HepG2 (cell line): ENCODE measurements at regions not wholly inside any gene's neighbourhood (a gene's known extent, or its start where the extent isn't known, plus 50 kb on each side); places are given as distances from the start of the nearest gene placed in this dataset.

Source experiments
- ATAC-seq: fragments of 200-7000 bp; cut with Tn5 transposase; 3 replicates; pipeline ENCODE4 v1.9.1; 2020; ENCODE audit warnings: mild to moderate bottlenecking, moderate library complexity
- BruUV-seq: library from RNA; stranded (reverse); fragments of 400-500 nt; replicated peaks from 2 replicates; lab custom pipeline; 2021; lab: Mats Ljungman, UMichigan
- CTCF ChIA-PET: fragments of 300-600 bp; formaldehyde crosslinking; extraction: SDS; loops from one replicate; lab custom pipeline; 2021; ENCODE audit warnings: low total read pairs, inconsistent platforms, low intra/inter-chr PET ratio; lab: Yijun Ruan, JAX
- POLR2A ChIA-PET: fragments of 350-600 bp; sonication (Branson Sonifier 250); formaldehyde crosslinking; loops from one replicate; lab custom pipeline; 2020; ENCODE audit warnings: antibody characterized with exemption, inconsistent platforms; lab: Yijun Ruan, JAX
- DNase-seq: peaks from one replicate; pipeline ENCODE4 v3.0.0-alpha.2; 2015; ENCODE audit warnings: low spot score
- FAIRE-seq: peaks from 3 replicates; lab custom pipeline; 2011; peaks lifted over from hg19 to GRCh38; lab: Jason Lieb, UNC
- H2AFZ ChIP-seq: one replicate; pipeline ENCODE4 v1.6.1; 2011; ENCODE audit warnings: low read length, inconsistent platforms
- H3K27ac ChIP-seq: fragments of 300-600 bp; 3 replicates; pipeline ENCODE4 v1.8.0; 2011; ENCODE audit warnings: mixed run types, mild to moderate bottlenecking, mixed read lengths, low read length, inconsistent platforms; ENCODE audit not compliant: insufficient read depth; ENCODE audit errors: extremely low read length
- H3K27me3 ChIP-seq, 2 experiments: fragments of 200-600 bp in 1 of 2; 2 replicates in 1 of 2; 3 replicates in 1 of 2; pipeline versions ENCODE4 v1.6.0 to v1.8.0; 2011; ENCODE audit warnings: low read length in 2 of 2, mild to moderate bottlenecking in 2 of 2, moderate library complexity in 2 of 2, inconsistent platforms in 1 of 2; ENCODE audit not compliant: insufficient read depth in 2 of 2, control insufficient read depth in 1 of 2
- H3K36me3 ChIP-seq, 2 experiments: fragments of 200-600 bp in 1 of 2; replicated peaks in 1 of 2; 2 replicates in 1 of 2; 3 replicates in 1 of 2; pipeline versions ENCODE4 v1.5.1 to v1.8.0; 2011; ENCODE audit warnings: low read length in 2 of 2, inconsistent platforms in 1 of 2; ENCODE audit not compliant: insufficient read depth in 2 of 2, control insufficient read depth in 1 of 2
- H3K4me1 ChIP-seq: 2 replicates; pipeline ENCODE4 v1.5.1; 2012; ENCODE audit warnings: low read length, inconsistent platforms; ENCODE audit not compliant: insufficient read depth
- H3K4me2 ChIP-seq: 2 replicates; pipeline ENCODE4 v1.6.0; 2011; ENCODE audit warnings: low read depth, low read length, inconsistent platforms
- H3K4me3 ChIP-seq, 3 experiments: fragments of 200-600 bp in 1 of 3; sonication (generic), shearing (Covaris generic) in 1 of 3; replicated peaks in 1 of 3; 2 replicates each; pipeline ENCODE4 v1.5.1; 2011 to 2016; ENCODE audit warnings: low read length in 3 of 3, inconsistent platforms in 2 of 3, low read depth in 2 of 3, mild to moderate bottlenecking in 2 of 3, control low read depth in 1 of 3, mixed read lengths in 1 of 3; ENCODE audit not compliant: insufficient read depth in 1 of 3
- H3K79me2 ChIP-seq: one replicate; pipeline ENCODE4 v1.6.1; 2011; ENCODE audit warnings: low read length, inconsistent platforms; ENCODE audit not compliant: insufficient read depth
- H3K9ac ChIP-seq: 2 replicates; pipeline ENCODE4 v1.6.0; 2011; ENCODE audit warnings: mild to moderate bottlenecking, low read depth, low read length, inconsistent platforms; ENCODE audit not compliant: insufficient read depth
- H3K9me3 ChIP-seq: 2 replicates; pipeline ENCODE4 v1.5.1; 2012; ENCODE audit warnings: mild to moderate bottlenecking, low read length
- H4K20me1 ChIP-seq: 2 replicates; pipeline ENCODE4 v1.6.0; 2011; ENCODE audit warnings: inconsistent platforms, mild to moderate bottlenecking, low read length, moderate library complexity; ENCODE audit not compliant: insufficient read depth
- FOXK2 ChIP-seq: fragments of 450-650 bp; IDR thresholded peaks from 2 replicates; pipeline ENCODE4 v1.6.1; 2016
- KDM5A ChIP-seq: fragments of 200-600 bp; sonication (generic); IDR thresholded peaks from 2 replicates; pipeline ENCODE4 v1.7.0; 2018; ENCODE audit warnings: antibody characterized with exemption, mild to moderate bottlenecking, low read length, borderline replicate concordance
- U2AF2 ChIP-seq: fragments of 200-400 bp; formaldehyde crosslinking; IDR thresholded peaks from 2 replicates; pipeline ENCODE4 v1.6.1; 2017; ENCODE audit warnings: low read depth, mild to moderate bottlenecking, low read length
- ZNF337 ChIP-seq: sonication (generic); formaldehyde crosslinking; IDR thresholded peaks from 2 replicates; pipeline ENCODE4 v1.5.1; 2020; ENCODE audit warnings: missing genetic modification reagents, low read depth, mild to moderate bottlenecking, borderline replicate concordance
- ZNF619 ChIP-seq: sonication (generic); formaldehyde crosslinking; IDR thresholded peaks from 2 replicates; pipeline ENCODE4 v1.4.0; 2020; ENCODE audit warnings: mild to moderate bottlenecking, missing genetic modification reagents
- WGBS: methylation state at CpG from one replicate; pipeline ENCODE4 v1.1.6; 2017; ENCODE audit warnings: low lambda C conversion rate; 5-methylcytosine and 5-hydroxymethylcytosine counted together
- in situ Hi-C: cut with HindIII; loops from 2 replicates; pipeline ENCODE4 v1.10.0; 2017; ENCODE audit warnings: low pct_unique_long_range_greater_than_20kb; ENCODE audit not compliant: extremely low pct_ligation_motif_present
- intact Hi-C: fragments of 100-400 bp; cut with micrococcal nuclease; formaldehyde crosslinking; loops from one replicate; pipeline ENCODE4 v1.10.0; 2022; ENCODE audit not compliant: unreplicated experiment
- TF ChIP-seq, protein P1 (sequence below): sonication (generic); formaldehyde crosslinking; IDR thresholded peaks from 2 replicates; pipeline ENCODE4 v1.5.0; 2020; ENCODE audit warnings: mild to moderate bottlenecking, missing genetic modification reagents

DNA sequence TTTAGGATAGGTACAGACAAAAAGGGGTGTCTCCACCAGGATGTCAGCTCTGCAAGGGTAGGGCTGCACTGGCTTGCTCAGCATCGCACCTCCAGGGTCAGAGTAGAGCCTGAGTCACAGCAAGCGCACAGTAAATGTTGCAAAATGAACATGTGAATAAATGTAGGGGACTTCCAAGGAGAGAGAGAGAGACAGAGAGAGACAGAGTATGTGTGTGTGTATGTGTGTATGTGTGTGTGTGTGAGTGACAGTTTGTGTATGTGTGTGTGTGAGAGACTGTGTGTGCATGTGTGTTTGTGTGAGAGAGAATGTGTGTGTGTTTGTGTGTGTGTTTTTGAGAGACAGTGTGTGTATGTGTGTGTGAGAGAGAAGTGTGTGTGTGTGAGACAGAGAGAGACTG lies 163.3 kb downstream of the RPS24 start (continued):
- TF ChIP-seq, protein P1, sequence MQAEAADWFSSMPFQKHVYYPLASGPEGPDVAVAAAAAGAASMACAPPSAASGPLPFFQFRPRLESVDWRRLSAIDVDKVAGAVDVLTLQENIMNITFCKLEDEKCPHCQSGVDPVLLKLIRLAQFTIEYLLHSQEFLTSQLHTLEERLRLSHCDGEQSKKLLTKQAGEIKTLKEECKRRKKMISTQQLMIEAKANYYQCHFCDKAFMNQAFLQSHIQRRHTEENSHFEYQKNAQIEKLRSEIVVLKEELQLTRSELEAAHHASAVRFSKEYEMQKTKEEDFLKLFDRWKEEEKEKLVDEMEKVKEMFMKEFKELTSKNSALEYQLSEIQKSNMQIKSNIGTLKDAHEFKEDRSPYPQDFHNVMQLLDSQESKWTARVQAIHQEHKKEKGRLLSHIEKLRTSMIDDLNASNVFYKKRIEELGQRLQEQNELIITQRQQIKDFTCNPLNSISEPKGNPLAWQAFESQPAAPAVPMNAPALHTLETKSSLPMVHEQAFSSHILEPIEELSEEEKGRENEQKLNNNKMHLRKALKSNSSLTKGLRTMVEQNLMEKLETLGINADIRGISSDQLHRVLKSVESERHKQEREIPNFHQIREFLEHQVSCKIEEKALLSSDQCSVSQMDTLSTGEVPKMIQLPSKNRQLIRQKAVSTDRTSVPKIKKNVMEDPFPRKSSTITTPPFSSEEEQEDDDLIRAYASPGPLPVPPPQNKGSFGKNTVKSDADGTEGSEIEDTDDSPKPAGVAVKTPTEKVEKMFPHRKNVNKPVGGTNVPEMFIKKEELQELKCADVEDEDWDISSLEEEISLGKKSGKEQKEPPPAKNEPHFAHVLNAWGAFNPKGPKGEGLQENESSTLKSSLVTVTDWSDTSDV = no peak
- TF ChIP-seq FOXK2 (peak; percentile 15; the same call in 1 of the 2 replicates), ZNF619 (CRISPR knock-in tag) (no peak)
- TF ChIP-seq, all 625 proteins: peak for 5

DNA sequence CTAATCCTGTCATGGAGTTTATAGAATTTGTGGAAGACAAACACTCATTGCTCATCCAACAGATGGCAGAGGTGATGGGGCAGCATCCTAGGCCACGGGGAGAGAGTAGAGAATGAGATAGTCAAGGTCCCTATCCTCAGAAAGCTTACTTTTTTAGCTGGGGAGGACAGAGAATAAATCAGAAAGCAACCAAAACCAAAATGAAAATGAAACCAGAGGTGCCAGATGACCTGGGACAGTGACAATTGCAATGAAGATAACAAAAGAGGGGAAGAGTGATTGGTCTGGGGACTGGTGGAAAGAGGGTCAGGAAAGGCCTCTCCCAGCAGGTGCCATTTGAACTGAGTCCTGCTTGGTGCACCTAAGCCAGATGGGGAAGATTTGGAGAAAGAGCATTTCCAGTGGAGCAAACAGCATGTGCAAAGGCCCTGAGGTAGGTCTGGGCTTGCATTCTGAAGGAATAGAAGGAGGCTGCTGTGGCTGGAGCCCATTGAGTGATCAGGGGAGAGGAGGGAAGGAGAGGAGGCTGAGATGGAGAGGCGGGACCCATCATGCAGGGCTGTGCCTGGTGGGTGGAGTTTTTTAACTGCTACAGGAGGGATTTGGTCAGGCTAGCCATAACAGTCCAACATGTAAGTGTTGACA lies 164.1 kb downstream of the RPS24 start:
- H2AFZ ChIP-seq = no peak overlapping the region
- no peaks in the 10 kb centered on the region for H3K36me3 ChIP-seq
- no peak for FAIRE-seq
- H3K4me2 ChIP-seq = no peak overlapping the region
- no TSS peak for BruUV-seq
- intact Hi-C loops (no loop called here), in situ Hi-C loops (no loop called here)
- no peaks in the 10 kb centered on the region for H3K79me2 ChIP-seq
- CTCF ChIA-PET = no interaction called here
- WGBS = 2% methylated on average over 2 of the region's 2 CpGs
- POLR2A ChIA-PET = no interaction called here
- no peaks in the 10 kb centered on the region for H3K4me1 ChIP-seq
- no peak for TF ChIP-seq KDM5A
- TF ChIP-seq U2AF2 = no peak
- no peak for TF ChIP-seq ZNF337 (CRISPR knock-in tag)
- no peak overlapping the region for H3K9ac ChIP-seq
- peaks cover 4 to 14% of the 10 kb centered on the region in 2 experiments; a peak in 3 of 5 replicates for H3K27me3 ChIP-seq
- DNase-seq = no peak
- no peaks in the 10 kb centered on the region; the same call in 1 of the 2 replicates for H3K9me3 ChIP-seq
- no peak for ATAC-seq
- H4K20me1 ChIP-seq = no peaks in the 10 kb centered on the region
- no peak overlapping the region for H3K27ac ChIP-seq
- no peak overlapping the region for H3K4me3 ChIP-seq
